ENCODE measurements at regions not wholly inside any gene's neighbourhood (a gene's known extent, or its start where the extent isn't known, plus 50 kb on each side); places are given as distances from the start of the nearest gene placed in this dataset.
"Not testable (repeated sequence)": the region's sequence is repeated elsewhere in the genome, so short reads cannot be mapped to it uniquely, and the experiment has no call there.

GRCh38 chr12:97982684-97983083, 520.1 kb downstream of the RMST start:
- no peak overlapping the region for H3K4me3 ChIP-seq (ENCODE audit: low read depth, low read length)
- TF ChIP-seq, protein P1, sequence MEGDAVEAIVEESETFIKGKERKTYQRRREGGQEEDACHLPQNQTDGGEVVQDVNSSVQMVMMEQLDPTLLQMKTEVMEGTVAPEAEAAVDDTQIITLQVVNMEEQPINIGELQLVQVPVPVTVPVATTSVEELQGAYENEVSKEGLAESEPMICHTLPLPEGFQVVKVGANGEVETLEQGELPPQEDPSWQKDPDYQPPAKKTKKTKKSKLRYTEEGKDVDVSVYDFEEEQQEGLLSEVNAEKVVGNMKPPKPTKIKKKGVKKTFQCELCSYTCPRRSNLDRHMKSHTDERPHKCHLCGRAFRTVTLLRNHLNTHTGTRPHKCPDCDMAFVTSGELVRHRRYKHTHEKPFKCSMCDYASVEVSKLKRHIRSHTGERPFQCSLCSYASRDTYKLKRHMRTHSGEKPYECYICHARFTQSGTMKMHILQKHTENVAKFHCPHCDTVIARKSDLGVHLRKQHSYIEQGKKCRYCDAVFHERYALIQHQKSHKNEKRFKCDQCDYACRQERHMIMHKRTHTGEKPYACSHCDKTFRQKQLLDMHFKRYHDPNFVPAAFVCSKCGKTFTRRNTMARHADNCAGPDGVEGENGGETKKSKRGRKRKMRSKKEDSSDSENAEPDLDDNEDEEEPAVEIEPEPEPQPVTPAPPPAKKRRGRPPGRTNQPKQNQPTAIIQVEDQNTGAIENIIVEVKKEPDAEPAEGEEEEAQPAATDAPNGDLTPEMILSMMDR (conservative IDR thresholded peaks at IDR 0.05; ENCODE audit: low read depth, low read length), result no peak
- no peak for DNase-seq (ENCODE audit: low read depth)

- TF ChIP-seq, protein P1 (conservative IDR thresholded peaks at IDR 0.05; ENCODE audit: low read depth, low read length), result no peak
- DNase-seq (ENCODE audit: low read depth), result no peak
- H3K4me3 ChIP-seq (ENCODE audit: low read depth, low read length), result no peak overlapping the region
These were observed 521.2 kb downstream of the RMST start for GRCh38 chr12:97983796-97984195.

DNA sequence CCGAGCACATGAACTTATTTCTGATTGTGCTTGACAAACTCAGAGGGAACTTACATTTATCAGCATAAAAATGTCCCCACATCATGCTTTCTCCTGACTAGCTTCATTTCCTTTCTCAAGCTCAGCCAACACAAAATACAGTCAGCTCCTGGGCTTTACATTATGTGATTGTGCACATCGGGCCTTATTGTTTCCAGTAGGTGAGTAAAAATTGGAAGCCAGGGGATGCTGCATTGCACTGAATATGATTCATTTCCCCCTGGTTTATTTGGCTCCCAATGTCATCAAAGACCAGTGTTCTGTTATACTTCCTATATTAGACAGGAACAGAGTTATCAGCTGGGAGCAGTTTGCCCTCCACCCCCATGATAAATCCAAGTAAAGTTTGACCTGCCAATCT, 521.8 kb downstream of the RMST start:
- DNase-seq (ENCODE audit: low read depth), result no peak
- TF ChIP-seq, protein P1 (conservative IDR thresholded peaks at IDR 0.05; ENCODE audit: low read depth, low read length), result no peak
- H3K4me3 ChIP-seq (ENCODE audit: low read depth, low read length), result no peak overlapping the region

GRCh38 chr12:97984974-97985580, 522.5 kb downstream of the RMST start:
- TF ChIP-seq, protein P1 (conservative IDR thresholded peaks at IDR 0.05; ENCODE audit: low read depth, low read length), result no peak
- no peak for DNase-seq (ENCODE audit: low read depth)
- no peak overlapping the region for H3K4me3 ChIP-seq (ENCODE audit: low read depth, low read length)

GRCh38 chr12:97985834-97986233, 523.2 kb downstream of the RMST start:
- no peak overlapping the region for H3K4me3 ChIP-seq (ENCODE audit: low read depth, low read length)
- no peak for DNase-seq (ENCODE audit: low read depth)

DNA sequence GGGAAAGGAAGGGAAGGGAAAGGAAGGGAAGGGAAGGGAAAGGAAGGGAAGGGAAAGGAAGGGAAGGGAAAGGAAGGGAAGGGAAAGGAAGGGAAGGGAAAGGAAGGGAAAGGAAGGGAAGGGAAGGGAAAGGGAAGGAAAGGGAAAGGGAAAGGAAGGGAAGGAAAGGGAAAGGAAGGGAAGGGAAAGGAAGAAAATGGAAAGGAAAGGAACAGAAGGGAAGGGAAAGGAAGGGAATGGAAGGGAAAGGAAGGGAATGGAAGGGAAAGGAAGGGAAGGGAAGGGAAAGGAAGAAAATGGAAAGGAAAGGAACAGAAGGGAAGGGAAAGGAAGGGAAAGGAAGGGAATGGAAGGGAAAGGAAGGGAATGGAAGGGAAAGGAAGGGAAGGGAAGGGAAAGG, 526.0 kb downstream of the RMST start:
- not testable (repeated sequence) for H3K4me3 ChIP-seq (ENCODE audit: low read depth, low read length); DNase-seq (ENCODE audit: low read depth)

More at GRCh38 chr12:97985834-97986233, 523.2 kb downstream of the RMST start:
- TF ChIP-seq, protein P1 (conservative IDR thresholded peaks at IDR 0.05; ENCODE audit: low read depth, low read length), result no peak

DNA sequence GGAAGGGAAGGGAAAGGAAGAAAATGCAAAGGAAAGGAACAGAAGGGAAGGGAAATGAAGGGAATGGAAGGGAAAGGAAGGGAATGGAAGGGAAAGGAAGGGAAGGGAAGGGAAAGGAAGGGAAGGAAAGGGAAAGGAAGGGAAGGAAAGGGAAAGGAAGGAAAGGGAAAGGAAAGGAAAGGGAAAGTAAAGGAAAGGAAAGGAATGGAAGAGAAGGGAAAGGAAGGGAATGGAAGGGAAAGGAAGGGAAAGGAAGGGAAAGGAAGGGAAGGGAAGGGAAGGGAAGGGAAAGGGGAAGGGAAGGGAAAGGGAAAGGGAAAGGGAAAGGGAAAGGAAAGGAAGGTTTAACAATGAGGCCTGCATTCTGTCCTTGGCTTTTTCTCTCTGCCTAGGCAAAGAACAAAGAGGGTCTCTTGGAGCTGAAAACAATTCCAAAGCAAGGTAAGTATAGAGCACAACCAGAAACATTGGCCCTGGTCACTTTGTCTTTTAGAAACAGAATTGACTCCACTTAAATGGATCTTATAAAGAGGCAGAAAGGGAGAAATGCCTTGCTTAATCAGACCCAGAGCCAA, 525.9 kb upstream of the TMPO start:
- no peak overlapping the region for H3K4me3 ChIP-seq (ENCODE audit: low read depth, low read length)
- no peak for DNase-seq (ENCODE audit: low read depth)
- TF ChIP-seq, protein P1 (conservative IDR thresholded peaks at IDR 0.05; ENCODE audit: low read depth, low read length), result no peak
